ENCODE measurements at regions not wholly inside any gene's neighbourhood (a gene's known extent, or its start where the extent isn't known, plus 50 kb on each side); places are given as distances from the start of the nearest gene placed in this dataset.

- TF ChIP-seq CTCF (IDR thresholded peaks at IDR 0.05) (no peak), POLR2A (IDR thresholded peaks at IDR 0.05) (no peak)
Measured at GRCh38 chr20:51178153-51178552, 155.2 kb upstream of the KCNG1 start.

Data from lower leg skin (tissue), 3 donors.